H9 (cell line): ENCODE measurements at regions not wholly inside any gene's neighbourhood (a gene's known extent, or its start where the extent isn't known, plus 50 kb on each side); places are given as distances from the start of the nearest gene placed in this dataset.
A peak's percentile ranks its signal among the peaks of the same experiment; 100 is the strongest.

ENCODE experiments used
- DNase-seq: peaks from one replicate; pipeline ENCODE4 v3.0.0-alpha.2; 2017
- H2AFZ ChIP-seq: one replicate; pipeline ENCODE4 v1.6.1; 2013; ENCODE audit warnings: mild to moderate bottlenecking, low read length, control low read depth, moderate library complexity
- H2AK5ac ChIP-seq: 2 replicates; pipeline ENCODE4 v1.6.1; 2013; ENCODE audit warnings: low read length, control low read depth, mixed read lengths; ENCODE audit not compliant: insufficient read length
- H2BK120ac ChIP-seq: one replicate; pipeline ENCODE4 v1.6.1; 2013; ENCODE audit warnings: low read depth, mild to moderate bottlenecking, low read length, control low read depth, inconsistent platforms; ENCODE audit not compliant: poor library complexity, severe bottlenecking
- H2BK12ac ChIP-seq: 2 replicates; pipeline ENCODE4 v1.6.1; 2013; ENCODE audit warnings: low read length, control low read depth, mixed read lengths, low read depth; ENCODE audit not compliant: insufficient read length
- H2BK15ac ChIP-seq: 2 replicates; pipeline ENCODE4 v1.6.1; 2013; ENCODE audit warnings: low read depth, low read length, control low read depth
- H2BK20ac ChIP-seq: one replicate; pipeline ENCODE4 v1.6.1; 2013; ENCODE audit warnings: low read depth, mild to moderate bottlenecking, low read length, control low read depth, inconsistent platforms; ENCODE audit not compliant: poor library complexity, severe bottlenecking
- H2BK5ac ChIP-seq: 2 replicates; pipeline ENCODE4 v1.6.1; 2013; ENCODE audit warnings: low read length, control low read depth, mixed read lengths; ENCODE audit not compliant: insufficient read length
- H3K14ac ChIP-seq: 2 replicates; pipeline ENCODE4 v1.6.1; 2013; ENCODE audit warnings: low read length, control low read depth; ENCODE audit not compliant: insufficient read depth
- H3K18ac ChIP-seq: 2 replicates; pipeline ENCODE4 v1.6.1; 2013; ENCODE audit warnings: low read depth, mild to moderate bottlenecking, mixed read lengths, low read length, control low read depth; ENCODE audit not compliant: insufficient read length
- H3K23ac ChIP-seq: 2 replicates; pipeline ENCODE4 v1.6.1; 2013; ENCODE audit warnings: low read length, control low read depth, mixed read lengths, low read depth; ENCODE audit not compliant: insufficient read length
- H3K23me2 ChIP-seq: 2 replicates; pipeline ENCODE4 v1.6.1; 2013; ENCODE audit warnings: low read depth, mild to moderate bottlenecking, mixed read lengths, low read length, control low read depth; ENCODE audit not compliant: insufficient read length, poor library complexity, severe bottlenecking
- H3K27ac ChIP-seq: 2 replicates; pipeline ENCODE4 v1.5.1; 2013; ENCODE audit warnings: low read length, control low read depth, mixed read lengths, low read depth; ENCODE audit not compliant: insufficient read length
- H3K27me3 ChIP-seq: 2 replicates; pipeline ENCODE4 v1.6.1; 2013; ENCODE audit warnings: low read length, control low read depth, inconsistent platforms; ENCODE audit not compliant: insufficient read depth
- H3K4ac ChIP-seq: 2 replicates; pipeline ENCODE4 v1.6.1; 2013; ENCODE audit warnings: low read depth, mild to moderate bottlenecking, control low read depth, inconsistent platforms, low read length, moderate library complexity
- H3K4me1 ChIP-seq: 2 replicates; pipeline ENCODE4 v1.6.1; 2013; ENCODE audit warnings: low read length, control low read depth, inconsistent platforms; ENCODE audit not compliant: insufficient read depth
- H3K4me2 ChIP-seq: 2 replicates; pipeline ENCODE4 v1.6.1; 2013; ENCODE audit warnings: low read length, control low read depth, mixed read lengths; ENCODE audit not compliant: insufficient read length, insufficient read depth
- H3K56ac ChIP-seq: 2 replicates; pipeline ENCODE4 v1.6.1; 2013; ENCODE audit warnings: low read depth, mild to moderate bottlenecking, mixed read lengths, low read length, control low read depth; ENCODE audit not compliant: insufficient read length
- H3K79me1 ChIP-seq: 2 replicates; pipeline ENCODE4 v1.6.1; 2013; ENCODE audit warnings: low read depth, mild to moderate bottlenecking, moderate library complexity, low read length, control low read depth, inconsistent platforms; ENCODE audit not compliant: insufficient read depth, poor library complexity, severe bottlenecking
- H3K79me2 ChIP-seq: 2 replicates; pipeline ENCODE4 v1.6.1; 2013; ENCODE audit warnings: low read length, control low read depth, inconsistent platforms; ENCODE audit not compliant: insufficient read depth
- H3K9ac ChIP-seq: 2 replicates; pipeline ENCODE4 v1.6.1; 2013; ENCODE audit warnings: low read length, control low read depth, mixed read lengths; ENCODE audit not compliant: insufficient read length; ENCODE audit errors: extremely low read depth
- H3K9me3 ChIP-seq: one replicate; pipeline ENCODE4 v1.6.1; 2013; ENCODE audit warnings: low read depth, low read length, inconsistent platforms; ENCODE audit not compliant: control insufficient read depth
- H3T11ph ChIP-seq: one replicate; pipeline ENCODE4 v1.6.1; 2013; ENCODE audit warnings: mild to moderate bottlenecking, low read length, control low read depth, inconsistent platforms
- H4K20me1 ChIP-seq: one replicate; pipeline ENCODE4 v1.6.1; 2013; ENCODE audit not compliant: control insufficient read depth, insufficient read length, insufficient read depth
- H4K5ac ChIP-seq: 2 replicates; pipeline ENCODE4 v1.6.1; 2013; ENCODE audit warnings: low read depth, mild to moderate bottlenecking, mixed read lengths, low read length, control low read depth; ENCODE audit not compliant: insufficient read length
- H4K8ac ChIP-seq: replicated peaks from 2 replicates; pipeline ENCODE4 v1.6.1; 2013; ENCODE audit warnings: low read length, control low read depth, mixed read lengths, low read depth; ENCODE audit not compliant: insufficient read length
- H4K91ac ChIP-seq: 2 replicates; pipeline ENCODE4 v1.6.1; 2013; ENCODE audit warnings: low read depth, mild to moderate bottlenecking, moderate library complexity, mixed read lengths, low read length, control low read depth; ENCODE audit not compliant: insufficient read length
- H3K27ac Mint-ChIP-seq, 3 experiments: 2 replicates in 2 of 3; 3 replicates in 1 of 3; pipeline ENCODE4 v1.8.0; 2020 to 2021; ENCODE audit warnings: mixed read lengths in 3 of 3, mild to moderate bottlenecking in 1 of 3, moderate library complexity in 1 of 3
- H3K27me3 Mint-ChIP-seq: 2 replicates; pipeline ENCODE4 v1.8.0; 2021; ENCODE audit warnings: low read depth, mild to moderate bottlenecking, moderate library complexity, mixed read lengths
- H3K36me3 Mint-ChIP-seq, 3 experiments: 2 replicates in 2 of 3; 3 replicates in 1 of 3; pipeline ENCODE4 v1.8.0; 2020 to 2021; ENCODE audit warnings: low read depth in 3 of 3, mixed read lengths in 3 of 3; ENCODE audit not compliant: insufficient read depth in 1 of 3
- H3K4me1 Mint-ChIP-seq, 2 experiments: 2 replicates each; pipeline ENCODE4 v1.8.0; 2020; ENCODE audit warnings: mixed read lengths in 2 of 2
- H3K4me3 Mint-ChIP-seq, 2 experiments: 2 replicates in 1 of 2; 3 replicates in 1 of 2; pipeline ENCODE4 v1.8.0; 2020 to 2021; ENCODE audit warnings: mild to moderate bottlenecking in 2 of 2, mixed read lengths in 2 of 2, moderate library complexity in 1 of 2
- H3K9me3 Mint-ChIP-seq, 2 experiments: 2 replicates in 1 of 2; 3 replicates in 1 of 2; pipeline ENCODE4 v1.8.0; 2020; ENCODE audit warnings: mild to moderate bottlenecking in 2 of 2, mixed read lengths in 2 of 2, moderate library complexity in 1 of 2
- WGBS: extraction: QIAGEN DNeasy Blood & Tissue Kit; methylation state at CpG from one replicate; pipeline ENCODE4 v1.1.7; 2013; ENCODE audit warnings: missing lambda C conversion rate, low lambda C conversion rate, mixed read lengths; ENCODE audit not compliant: insufficient read length; ENCODE audit errors: extremely low coverage; 5-methylcytosine and 5-hydroxymethylcytosine counted together
- TF ChIP-seq, protein P1 (sequence below): fragments of 200-600 bp; sonication (generic); conservative IDR thresholded peaks from 3 replicates; pipeline ENCODE4 v1.8.0; 2021; ENCODE audit warnings: antibody characterized with exemption, mild to moderate bottlenecking

DNA sequence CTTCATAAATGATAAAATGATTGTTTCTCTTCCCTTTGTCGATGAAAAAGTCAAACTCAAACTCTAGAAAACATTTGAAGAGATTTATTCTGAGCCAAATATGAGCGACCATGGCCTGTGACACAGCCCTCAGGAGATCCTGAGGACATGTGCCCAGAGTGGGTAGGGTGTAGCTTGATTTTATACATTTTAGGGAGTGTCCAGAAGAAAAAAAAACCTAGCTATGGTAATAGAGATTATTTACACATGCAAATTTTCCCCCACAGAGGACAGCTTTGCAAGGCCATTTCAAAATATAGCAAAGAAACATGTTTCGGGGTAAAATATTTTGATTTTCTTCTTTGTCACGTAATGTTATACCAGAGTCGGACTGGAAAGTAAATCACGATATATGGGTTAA lies 92.4 kb upstream of the TRIB2 start:
- Histone ChIP-seq H2BK5ac (no peak overlapping the region), H2AFZ (no peak overlapping the region), H3K9ac (no peak overlapping the region), H3K27me3 (no peaks in the 10 kb centered on the region), H3K56ac (no peak overlapping the region), H3K23ac (no peak overlapping the region), H2AK5ac (no peak overlapping the region), H3K23me2 (no peaks in the 10 kb centered on the region), H4K20me1 (no peaks in the 10 kb centered on the region), H2BK20ac (no peak overlapping the region), H3K4me1 (peaks cover 3% of the 10 kb centered on the region), H2BK15ac (no peak overlapping the region), H3K4me2 (peak overlapping the region; percentile 26), H2BK120ac (no peak overlapping the region), H4K5ac (no peak overlapping the region), H3K4ac (no peak overlapping the region), H3K14ac (no peak overlapping the region), H3K27ac (no peak overlapping the region), H2BK12ac (no peak overlapping the region), H3K79me2 (no peaks in the 10 kb centered on the region), H4K91ac (no peak overlapping the region), H3T11ph (no peak overlapping the region), H4K8ac (no peak overlapping the region), H3K9me3 (no peaks in the 10 kb centered on the region), H3K79me1 (no peaks in the 10 kb centered on the region), H3K18ac (no peak overlapping the region)
- Mint-ChIP-seq H3K9me3 (peaks cover 9 to 10% of the 10 kb centered on the region in 2 experiments), H3K36me3 (peaks cover 0 to 13% (median 11%) of the 10 kb centered on the region in 3 experiments; a peak in 5 of 7 replicates), H3K4me3 (no peak overlapping the region; a peak in 1 of 5 replicates), H3K4me1 (peaks cover 34 to 41% of the 10 kb centered on the region in 2 experiments), H3K27me3 (peaks cover 7% of the 10 kb centered on the region), H3K27ac (peak overlapping the region in 2 of 3 experiments; percentile 32 to 65; a peak in 2 of 7 replicates)
- no peak for DNase-seq
- no CpG with 5 or more reads among the region's 6 CpGs for WGBS
- TF ChIP-seq, protein P1, sequence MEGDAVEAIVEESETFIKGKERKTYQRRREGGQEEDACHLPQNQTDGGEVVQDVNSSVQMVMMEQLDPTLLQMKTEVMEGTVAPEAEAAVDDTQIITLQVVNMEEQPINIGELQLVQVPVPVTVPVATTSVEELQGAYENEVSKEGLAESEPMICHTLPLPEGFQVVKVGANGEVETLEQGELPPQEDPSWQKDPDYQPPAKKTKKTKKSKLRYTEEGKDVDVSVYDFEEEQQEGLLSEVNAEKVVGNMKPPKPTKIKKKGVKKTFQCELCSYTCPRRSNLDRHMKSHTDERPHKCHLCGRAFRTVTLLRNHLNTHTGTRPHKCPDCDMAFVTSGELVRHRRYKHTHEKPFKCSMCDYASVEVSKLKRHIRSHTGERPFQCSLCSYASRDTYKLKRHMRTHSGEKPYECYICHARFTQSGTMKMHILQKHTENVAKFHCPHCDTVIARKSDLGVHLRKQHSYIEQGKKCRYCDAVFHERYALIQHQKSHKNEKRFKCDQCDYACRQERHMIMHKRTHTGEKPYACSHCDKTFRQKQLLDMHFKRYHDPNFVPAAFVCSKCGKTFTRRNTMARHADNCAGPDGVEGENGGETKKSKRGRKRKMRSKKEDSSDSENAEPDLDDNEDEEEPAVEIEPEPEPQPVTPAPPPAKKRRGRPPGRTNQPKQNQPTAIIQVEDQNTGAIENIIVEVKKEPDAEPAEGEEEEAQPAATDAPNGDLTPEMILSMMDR, result no peak
